Gastrocnemius medialis (tissue), 4 donors: ENCODE measurements at regions not wholly inside any gene's neighbourhood (a gene's known extent, or its start where the extent isn't known, plus 50 kb on each side); places are given as distances from the start of the nearest gene placed in this dataset.

Experiments
- CTCF ChIP-seq, 5 experiments: fragments of 450-650 bp in 3 of 5; fragments of 200-600 bp in 2 of 5; sonication (generic) in 2 of 5; IDR thresholded peaks in 4 of 5; conservative IDR thresholded peaks in 1 of 5; 1 replicate in 4 of 5; 2 replicates in 1 of 5; pipeline ENCODE4 v1.5.1; 2016 to 2019; ENCODE audit warnings: antibody characterized with exemption in 5 of 5, mild to moderate bottlenecking in 3 of 5, moderate library complexity in 3 of 5
- POLR2A ChIP-seq, 2 donors: fragments of 450-650 bp; IDR thresholded peaks; one replicate each; pipeline ENCODE4 v1.6.1; 2017; ENCODE audit warnings: antibody characterized with exemption in 2 of 2, mild to moderate bottlenecking in 2 of 2, moderate library complexity in 2 of 2

GRCh38 chr2:137836671-137837070 lies 127.6 kb upstream of the HNMT start:
- TF ChIP-seq CTCF (IDR thresholded peaks at IDR 0.05 in 4 of 5, conservative IDR thresholded peaks at IDR 0.05 in 1 of 5) (no peak), POLR2A (IDR thresholded peaks at IDR 0.05) (no peak)
